Raji (cell line): ENCODE measurements at regions not wholly inside any gene's neighbourhood (a gene's known extent, or its start where the extent isn't known, plus 50 kb on each side); places are given as distances from the start of the nearest gene placed in this dataset.

ENCODE experiments used
- POLR2A ChIP-seq: IDR thresholded peaks from 2 replicates; pipeline ENCODE4 v1.6.1; 2011; ENCODE audit warnings: low read depth, low read length, control low read depth; ENCODE audit not compliant: insufficient read depth

DNA sequence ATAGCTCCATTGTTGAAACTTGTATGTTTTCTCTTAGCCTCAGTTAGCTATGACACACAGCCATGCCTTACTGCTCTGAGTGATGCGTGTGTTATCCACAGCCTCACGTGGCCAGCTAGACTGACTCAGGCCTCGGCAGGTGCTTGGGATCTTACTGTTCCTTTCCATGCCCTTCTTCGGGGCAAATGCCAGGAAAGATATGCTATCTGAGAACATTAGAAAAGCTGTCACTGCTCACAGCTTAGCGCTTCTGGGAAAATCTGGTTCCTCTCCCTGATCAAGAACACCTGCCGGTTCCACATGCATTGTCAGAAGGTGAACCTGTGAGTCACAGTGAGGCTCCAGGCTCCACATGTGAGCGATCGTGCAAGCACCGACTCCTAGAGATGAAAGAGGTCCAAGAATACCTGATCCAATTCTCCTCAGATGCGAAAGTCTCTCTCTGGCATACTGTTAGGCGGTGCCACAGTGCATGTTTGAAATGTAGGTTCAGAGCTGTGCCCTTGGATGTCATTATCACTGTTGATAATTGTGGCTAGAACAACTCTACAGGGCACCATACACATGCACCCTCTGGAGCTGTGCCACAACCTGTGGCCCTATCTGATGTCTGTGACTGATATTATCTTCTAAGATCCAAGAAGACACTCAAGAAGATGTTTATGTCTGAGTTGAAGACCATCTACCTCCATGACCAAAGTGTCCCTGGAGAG is 247.8 kb upstream of the IGFBP3 start:
- no peak for TF ChIP-seq POLR2A

DNA sequence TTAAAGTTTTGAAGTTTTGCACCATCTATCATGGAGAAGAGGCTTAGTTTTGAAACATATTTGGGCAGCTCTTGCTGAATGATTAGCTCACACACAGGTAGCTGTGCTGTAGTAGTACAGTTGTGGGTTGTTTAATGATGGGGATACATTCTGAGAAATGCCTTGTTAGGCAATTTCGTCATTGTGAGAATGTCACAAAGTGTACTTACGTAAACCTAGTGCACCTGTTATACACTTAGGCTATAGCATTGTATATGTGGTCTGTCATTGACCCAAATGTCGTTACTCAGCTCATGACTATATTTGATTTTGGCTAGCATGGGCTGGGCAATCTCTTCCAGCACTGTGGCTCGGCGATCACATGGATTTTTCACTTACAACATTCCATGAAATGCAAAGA is 247.2 kb upstream of the IGFBP3 start:
- no peak for TF ChIP-seq POLR2A

DNA sequence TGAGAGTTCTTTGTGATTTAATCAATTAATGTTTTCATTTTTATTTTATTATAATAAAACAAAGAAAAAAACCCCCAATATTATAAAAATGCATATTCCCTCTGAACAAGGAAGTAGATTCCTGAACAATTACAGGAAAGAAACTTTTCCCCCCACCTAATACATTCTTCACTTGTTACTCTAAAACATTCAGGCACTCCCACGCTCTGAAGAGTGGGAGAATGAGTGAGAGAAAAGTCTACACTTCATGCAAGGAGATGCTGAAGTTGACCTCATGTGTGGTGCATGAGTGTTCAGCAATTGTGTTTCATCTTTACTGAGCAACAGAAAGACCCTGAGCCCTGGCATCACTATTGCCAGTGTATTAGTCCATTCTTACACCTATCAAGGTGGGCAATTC is 244.2 kb upstream of the IGFBP3 start:
- no peak for TF ChIP-seq POLR2A

DNA sequence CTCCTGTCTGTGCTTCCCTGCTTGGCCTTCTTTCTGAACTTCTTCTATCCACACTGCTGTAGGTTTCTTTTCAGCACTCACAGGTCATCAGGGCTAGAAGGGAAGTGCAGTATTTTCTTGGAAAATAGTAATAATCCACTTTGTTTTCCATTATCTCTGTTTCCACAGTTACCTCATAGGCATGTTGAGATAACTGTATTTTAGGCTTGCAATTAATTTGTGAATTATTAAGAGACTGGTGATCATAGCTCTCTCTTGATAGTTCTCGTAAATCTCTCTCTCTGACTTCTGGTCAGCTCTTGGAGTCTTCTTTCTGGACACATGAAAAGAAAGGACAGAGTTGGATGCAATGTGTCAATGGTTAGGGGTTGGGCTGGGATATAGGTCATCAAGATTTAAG is 243.6 kb upstream of the IGFBP3 start:
- no peak for TF ChIP-seq POLR2A

DNA sequence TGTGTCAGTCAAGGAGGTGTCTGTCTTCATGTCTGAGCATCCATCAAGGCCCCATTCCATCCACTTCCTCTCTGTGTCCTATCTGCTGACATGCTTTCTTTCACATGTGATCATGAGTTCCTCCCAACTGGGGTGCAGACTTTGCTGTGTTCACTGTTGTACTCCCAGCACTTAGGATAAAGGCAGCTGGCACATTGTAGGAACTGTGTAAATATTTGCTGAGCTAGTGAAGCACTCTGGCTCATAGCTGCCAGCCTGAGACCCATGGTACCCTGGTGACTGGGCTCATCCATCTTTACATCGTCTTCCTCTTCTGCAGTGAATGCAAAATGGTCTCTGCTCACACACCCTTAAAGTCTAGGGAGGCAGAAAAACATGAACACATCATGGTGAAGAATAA is 242.2 kb upstream of the IGFBP3 start:
- no peak for TF ChIP-seq POLR2A

DNA sequence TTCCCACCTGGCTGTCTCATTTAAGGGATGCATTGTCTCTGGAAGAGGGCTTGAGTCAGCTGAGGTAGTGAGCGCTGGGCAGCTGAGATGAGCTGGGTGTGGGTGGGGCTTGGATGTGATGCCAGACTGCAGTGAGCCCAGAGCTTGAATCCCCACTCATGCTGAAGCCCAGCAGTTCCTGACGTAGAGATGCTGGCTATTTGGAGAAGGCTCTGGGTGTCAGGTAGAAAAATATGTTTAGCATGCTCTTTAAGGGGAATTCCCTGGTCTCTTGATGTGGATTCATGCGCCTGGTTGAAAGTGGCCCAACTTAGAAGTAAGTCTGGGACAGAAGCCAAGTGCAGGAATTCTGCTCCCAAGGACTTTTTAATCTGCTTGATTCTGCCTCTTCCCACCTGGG is 241.5 kb upstream of the IGFBP3 start:
- no peak for TF ChIP-seq POLR2A

DNA sequence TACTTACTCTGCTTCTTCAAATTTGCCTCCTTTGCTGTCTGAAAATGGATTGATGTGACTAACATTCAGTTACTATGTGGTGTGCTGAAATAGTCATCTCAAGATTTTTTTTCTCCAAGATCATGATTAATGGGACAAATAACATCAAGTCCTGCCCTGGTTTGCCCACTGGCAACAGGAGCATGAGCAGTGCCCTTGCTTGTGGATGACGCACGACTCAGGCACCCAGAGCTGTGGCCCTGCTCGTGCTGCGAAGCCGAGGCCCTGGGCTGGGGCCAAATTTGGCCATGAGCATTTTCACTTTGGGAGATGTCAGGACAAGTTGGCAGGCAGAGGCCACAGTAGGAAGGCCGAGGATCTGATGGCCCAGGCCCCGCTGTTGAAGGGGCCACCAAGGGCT is 239.8 kb upstream of the IGFBP3 start:
- no peak for TF ChIP-seq POLR2A

DNA sequence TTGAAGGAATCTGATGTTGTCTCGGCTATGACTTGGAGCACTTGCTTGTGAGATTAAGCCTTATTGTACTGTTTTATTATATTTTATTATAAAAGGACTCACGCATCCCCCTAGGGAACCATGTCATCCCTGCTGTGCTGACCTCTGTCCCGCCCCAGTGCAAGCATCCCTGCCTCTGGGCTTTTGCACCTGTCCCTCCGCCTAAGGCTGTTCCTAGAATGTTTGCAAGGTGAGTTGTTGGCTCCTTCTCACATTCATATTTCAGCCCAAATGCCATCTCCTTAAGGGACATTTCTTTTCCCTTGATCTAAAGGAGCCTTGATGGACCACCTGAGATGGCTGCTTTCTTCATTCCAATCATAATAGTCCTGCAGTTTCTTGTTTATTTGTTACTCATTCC is 236.9 kb upstream of the IGFBP3 start:
- TF ChIP-seq POLR2A = no peak

DNA sequence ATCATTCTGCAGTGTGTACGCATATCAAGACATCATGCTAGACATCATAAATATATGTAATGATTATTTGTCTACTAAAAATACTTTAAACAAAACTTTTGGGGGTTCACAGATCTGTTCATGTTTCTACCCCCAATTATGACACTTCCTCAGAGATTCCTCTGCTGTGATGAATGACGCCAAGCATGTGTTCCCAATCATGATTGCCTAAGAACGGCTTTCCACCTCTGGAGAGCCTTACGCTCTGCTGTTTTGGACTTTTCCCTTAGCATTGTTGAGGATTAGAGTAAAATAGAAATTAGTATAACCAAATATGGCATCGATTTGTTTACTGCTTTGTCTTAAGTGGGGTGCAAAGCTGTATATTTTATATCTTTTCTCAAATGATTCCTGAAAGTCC is 236.3 kb upstream of the IGFBP3 start:
- TF ChIP-seq POLR2A = no peak

DNA sequence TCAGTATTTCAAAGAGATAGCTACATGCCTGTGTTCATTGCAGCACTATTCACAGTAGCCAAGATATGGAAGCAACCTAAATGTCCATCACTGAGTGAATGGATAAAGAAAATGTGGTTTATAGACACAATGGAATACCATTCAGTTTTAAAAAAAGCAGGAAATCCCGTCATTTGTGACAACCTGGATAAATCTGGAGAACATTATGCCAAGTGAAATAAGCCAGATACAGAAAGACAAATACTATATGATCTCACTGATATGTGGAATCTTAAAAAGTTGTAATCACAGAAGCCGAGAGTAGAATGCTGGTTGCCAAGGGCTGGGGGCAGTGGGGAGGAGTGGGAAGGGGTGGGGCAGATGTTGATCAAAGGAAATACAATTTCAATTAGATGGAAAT is 235.8 kb upstream of the IGFBP3 start:
- TF ChIP-seq POLR2A = no peak

DNA sequence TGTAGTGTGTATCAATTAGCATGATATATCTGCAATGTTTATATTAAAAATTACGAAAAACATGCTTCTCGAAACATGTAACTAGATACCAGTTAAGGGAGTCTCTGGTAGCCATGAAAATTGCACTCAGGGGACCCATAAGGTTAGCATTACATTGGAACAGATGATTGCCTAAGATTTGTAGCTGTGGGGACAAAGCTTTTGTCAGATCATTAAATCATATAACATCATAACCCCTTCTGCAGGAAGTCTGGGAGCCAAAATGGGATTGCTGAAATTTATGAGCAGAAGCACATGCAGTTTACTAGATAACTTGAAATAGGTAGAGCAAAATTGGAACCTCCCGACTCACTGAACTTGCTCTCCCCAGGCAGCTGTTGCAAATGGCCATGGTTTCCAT is 235.0 kb upstream of the IGFBP3 start:
- TF ChIP-seq POLR2A = no peak

DNA sequence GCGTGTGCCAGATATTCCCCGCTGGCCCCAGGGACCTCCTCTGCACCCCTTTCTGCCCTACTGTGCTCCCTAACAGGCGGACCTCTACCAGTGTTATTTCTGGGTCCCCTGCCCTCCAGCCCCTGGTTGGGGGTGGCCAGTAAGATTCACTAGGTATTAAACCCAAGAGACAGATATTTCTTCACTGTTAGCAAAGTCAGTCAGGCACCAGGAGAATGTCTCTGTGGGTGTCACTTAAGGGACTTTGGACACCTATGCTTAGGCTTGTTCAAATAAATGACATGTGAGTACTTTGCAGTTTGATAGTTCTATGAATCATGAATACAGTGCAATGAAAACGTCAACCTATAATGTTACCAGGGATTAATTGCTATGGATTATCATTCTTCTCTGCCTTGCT is 234.3 kb upstream of the IGFBP3 start:
- TF ChIP-seq POLR2A = no peak

DNA sequence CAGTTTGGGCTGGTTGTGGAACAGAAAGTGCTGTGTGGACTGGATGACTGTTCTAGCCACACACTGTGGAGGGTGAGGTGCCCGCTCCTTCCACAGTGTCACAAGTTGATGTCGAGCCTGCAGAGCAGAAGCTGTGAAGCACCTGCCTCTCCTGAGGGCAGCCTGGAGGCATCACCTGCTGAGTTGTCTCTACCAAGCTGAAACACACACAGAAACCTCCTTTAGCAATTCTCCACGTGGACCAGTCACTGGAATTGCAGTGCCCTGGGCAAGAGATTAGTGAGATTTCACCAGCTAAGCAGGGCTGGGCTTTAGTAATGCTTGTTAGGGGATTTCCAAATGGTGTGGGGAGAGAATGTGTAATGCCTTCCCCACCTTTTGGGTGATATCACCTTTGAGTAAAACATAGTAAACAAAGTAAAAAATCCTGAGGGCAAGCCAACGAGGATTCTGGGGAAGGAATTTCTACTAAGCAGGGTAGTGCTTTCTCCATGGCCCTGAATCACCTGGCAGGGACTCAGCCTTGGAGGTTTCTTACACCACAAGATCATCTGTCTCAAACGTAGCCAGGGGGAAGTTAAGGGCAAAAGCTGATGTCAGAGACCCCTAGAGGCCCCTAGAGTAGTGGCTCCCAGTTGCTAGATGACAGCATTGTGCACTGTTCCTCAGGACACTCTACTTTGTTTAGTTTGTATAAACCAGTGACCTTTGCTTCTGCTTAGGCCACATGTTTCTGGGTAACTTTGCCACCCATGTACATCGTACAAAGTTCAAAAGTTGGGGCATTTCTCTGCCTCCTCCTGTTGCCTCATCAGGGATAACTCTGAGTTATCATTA is 233.1 kb upstream of the IGFBP3 start:
- no peak for TF ChIP-seq POLR2A

DNA sequence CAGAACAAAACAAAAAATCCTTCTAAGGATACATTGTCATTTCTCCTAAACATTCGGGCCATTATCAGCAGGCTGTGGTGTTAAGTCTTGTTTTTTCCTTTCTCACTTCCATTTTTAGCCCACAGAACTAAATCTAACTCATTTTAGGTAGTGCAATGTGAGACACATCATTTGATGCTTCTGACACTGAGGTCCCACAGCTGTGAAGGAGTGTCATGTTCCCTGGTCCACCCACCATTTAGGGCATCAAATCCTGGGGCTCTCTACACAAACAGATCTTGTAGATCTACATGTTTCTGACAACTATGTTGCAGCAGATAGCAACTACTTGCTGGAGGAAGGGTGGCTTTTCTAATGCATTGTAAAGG is 232.5 kb upstream of the IGFBP3 start:
- no peak for TF ChIP-seq POLR2A

DNA sequence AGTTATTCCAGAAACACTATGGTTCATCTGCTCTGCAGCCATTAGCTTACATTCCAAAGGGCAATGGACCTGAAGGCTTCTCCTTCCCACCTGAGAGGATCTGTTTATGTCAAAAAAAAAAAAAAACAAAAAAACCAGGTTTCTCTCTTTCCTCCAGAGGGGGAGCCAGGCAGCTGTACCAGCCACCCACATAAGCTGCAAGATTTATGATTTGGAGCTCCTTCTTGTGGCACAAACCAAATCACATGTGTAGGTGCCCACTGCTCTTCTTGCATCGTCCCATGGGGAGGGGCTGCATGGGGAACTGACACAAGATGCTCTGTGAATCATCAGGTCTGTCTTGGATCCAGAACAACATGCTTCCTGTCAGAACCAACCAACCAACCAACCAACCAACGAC is 231.6 kb upstream of the IGFBP3 start:
- no peak for TF ChIP-seq POLR2A

DNA sequence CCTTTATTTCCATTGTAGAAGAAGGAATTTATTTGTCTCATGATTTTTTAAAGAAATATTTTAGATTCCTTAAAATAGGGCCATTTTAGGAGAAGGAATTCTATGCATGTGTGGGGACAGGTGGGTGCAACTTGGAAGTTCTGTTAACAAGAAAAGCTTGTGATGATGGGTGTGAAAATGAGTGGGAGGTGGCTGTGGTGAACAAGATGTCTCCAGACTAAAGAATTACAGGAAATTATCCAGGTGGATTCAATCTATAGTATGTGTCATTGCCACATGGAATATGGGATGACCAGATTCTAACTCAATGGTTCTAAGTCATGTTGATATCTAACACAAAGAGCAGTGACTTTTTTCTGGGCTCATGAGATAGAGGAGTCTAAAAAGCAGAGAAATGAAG is 229.6 kb upstream of the IGFBP3 start:
- TF ChIP-seq POLR2A = no peak

DNA sequence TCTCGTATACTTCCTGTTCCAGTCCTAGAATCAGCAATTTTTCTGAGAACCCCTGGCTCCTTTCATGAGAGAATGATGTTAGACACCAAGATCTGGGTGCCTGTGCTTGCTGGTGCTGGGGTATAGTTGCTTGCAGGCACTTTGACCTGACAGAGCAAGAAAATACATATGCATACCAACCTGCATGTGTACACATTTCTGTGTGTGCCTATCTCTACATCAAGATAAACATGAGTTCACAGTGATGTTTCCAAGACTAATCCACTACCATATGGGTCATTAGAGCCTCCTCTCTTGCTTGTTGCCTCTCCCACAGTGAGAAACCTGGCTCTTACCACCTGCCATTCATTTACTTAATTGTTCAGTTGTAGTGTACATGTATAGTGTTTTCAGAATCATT is 229.1 kb upstream of the IGFBP3 start:
- TF ChIP-seq POLR2A = no peak

DNA sequence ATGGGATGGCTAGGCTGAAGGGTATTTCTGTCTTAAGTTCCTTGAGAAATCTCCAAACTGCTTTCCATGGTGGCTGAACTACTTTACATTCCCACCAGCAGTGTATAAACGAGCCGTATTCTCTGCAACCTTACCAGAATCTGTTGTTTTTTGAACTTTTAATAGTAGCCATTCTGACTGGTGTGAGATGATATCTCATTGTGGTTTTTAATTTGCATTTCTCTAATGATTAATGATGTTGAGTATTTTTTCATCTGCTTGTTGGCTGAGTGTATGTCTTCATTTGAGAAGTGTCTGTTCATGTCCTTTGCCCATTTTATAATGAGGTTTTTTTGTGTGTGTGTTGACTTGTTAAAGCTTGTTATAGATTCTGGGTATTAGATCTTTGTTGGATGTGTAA is 226.8 kb upstream of the IGFBP3 start:
- TF ChIP-seq POLR2A = no peak
